HPDE6-E6E7 (cell line): ENCODE measurements at regions not wholly inside any gene's neighbourhood (a gene's known extent, or its start where the extent isn't known, plus 50 kb on each side); places are given as distances from the start of the nearest gene placed in this dataset.
"Not testable (repeated sequence)": the region's sequence is repeated elsewhere in the genome, so short reads cannot be mapped to it uniquely, and the experiment has no call there.

ENCODE experiments used
- DNase-seq: peaks from one replicate; pipeline ENCODE4 v3.0.0; 2011; ENCODE audit warnings: missing footprints; ENCODE audit errors: extremely low spot score

GRCh38 chr2:16037808-16038457, 97.6 kb downstream of the MYCN start:
- DNase-seq, result no peak

DNA sequence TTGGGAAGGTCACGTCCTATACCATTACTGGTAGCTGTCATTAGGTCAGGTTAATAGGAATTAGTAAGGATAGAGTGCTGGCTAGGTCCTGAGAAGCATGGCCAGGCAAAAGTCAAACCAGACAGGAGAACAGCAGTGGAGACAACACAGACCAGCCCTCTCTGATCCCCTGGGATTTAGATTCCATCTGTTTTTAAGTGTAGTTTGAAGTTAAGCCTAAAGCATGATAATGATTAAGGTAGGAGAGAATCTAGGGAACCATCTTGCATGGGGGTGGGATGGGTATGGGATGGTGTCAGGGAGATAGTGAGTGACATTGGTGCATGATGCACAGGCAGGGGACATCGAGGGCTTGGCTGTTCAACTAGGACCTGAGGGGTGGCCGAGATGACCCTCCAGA, 96.6 kb downstream of the MYCN start:
- no peak for DNase-seq

- DNase-seq, result no peak
Measured at GRCh38 chr2:16035747-16036745, 95.7 kb downstream of the MYCN start.

DNA sequence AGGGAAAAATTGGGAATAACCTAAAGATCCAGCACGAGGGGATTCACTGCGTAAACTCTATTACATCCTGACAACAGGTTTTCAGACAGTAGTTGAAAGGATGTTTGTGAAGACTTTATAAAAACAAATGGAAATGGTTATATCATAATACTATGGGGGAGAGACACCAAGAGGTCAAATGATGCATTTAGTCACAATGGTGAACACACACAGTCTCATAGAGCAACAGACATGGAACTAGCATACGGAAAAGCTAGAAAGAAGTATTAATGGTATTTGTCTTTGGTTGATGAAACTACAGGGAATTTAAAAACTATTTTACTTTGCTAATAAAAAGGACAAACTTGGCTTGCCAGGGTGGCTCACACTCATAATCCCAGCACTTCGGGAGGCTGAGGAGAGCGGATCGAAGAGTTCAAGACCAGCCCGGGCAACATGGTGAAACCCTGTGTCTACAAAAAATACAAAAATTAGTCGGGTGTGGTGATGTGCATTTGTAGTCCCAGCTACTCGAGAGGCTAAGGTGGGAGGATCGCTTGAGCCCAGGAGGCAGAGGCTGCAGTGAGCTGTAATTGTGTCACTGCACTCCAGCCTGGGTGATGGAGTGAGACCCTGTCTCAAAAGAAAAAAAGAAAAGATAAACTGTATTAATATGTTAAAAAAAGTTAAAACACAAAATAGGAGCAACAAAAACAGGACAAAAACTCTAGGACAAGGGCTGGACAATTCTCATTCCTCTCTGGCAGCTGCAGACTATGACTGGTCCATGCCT, 94.8 kb downstream of the MYCN start:
- no peak for DNase-seq

DNA sequence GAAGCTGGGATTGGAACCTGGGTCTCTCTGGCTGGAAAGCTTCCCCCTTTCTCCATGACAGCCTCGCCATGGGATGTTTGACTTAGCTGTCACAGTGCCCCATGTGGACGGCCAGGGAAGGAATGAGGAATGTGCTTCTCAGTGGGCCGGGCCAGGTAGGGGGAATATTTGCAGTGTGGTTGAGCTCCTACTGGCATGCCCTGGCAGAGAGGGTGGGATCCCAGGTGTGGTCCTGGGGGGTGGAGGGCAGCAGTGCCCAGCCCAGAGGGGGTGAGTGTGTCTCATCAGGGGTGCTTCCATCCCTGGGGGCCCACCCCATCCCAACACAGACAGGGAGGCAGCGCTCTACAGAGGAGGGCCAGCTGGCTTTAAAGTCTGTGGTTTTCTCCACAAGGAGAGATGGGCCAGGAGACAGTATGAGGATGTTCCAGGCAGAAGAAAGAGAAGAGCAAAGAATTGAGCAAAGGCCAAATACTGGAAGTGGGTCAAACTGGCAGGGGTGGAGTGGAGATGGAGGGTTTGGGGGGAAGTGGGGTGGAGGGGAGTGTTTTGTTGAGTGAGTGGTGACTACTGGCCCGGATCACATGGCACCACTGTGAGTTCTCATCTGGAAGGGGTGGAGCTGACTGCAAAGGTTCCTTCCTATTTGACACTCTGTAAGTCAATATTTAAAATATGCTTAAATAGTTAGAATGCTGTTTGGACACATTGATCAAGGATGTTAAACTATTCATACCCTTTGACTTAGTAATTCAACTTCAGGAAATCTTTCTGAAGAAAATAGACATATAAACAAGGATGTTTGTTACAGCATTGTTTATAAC, 94.0 kb downstream of the MYCN start:
- no peak for DNase-seq

DNA sequence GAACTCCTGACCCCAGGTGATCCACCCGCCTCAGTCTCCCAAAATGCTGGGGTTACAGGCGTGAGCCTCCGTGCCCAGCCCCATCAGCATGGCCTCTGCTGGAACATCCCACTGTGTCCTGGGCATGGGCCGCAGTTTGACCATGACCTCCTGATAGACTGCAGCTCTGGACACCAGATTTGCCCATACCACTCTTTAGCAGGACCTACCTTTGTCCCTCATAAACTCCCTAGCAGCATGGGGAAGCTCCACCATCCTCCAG, 92.6 kb downstream of the MYCN start:
- DNase-seq, result no peak

DNA sequence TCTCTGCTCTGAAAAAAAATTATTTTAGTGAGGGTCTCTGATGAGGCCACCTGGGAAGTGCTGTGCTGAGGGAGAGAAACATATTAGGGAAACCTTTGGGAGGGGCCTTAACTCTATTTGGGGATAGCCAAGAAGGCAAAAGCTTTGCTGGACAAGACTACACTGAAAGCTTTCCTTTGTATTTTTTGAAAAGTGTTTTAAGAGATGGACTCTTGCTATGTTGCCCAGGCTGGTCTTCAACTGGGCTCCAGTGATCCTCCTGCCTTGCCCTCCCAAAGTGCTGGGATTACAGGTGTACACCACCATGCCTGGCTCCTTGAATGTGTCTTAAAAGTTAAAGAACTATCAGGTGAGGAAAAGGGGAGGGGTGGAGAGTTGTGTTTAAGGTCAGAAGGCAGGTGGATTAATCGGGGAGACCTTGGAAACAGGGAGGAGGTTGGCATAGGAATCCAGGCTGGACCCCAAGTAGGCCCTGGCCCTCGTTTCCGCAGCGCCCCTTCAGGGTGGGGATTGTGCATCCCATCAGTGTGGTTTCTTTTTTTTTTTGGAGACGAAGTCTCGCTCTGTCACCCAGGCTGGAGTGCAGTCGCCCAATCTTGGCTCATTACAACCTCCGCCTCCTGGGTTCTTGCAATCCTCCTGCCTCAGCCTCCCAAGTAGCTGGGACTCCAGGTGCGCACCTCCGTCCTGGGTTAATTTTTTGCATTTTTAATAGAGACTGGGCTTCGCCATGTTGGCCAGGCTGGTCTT, 92.1 kb downstream of the MYCN start:
- DNase-seq, result no peak

DNA sequence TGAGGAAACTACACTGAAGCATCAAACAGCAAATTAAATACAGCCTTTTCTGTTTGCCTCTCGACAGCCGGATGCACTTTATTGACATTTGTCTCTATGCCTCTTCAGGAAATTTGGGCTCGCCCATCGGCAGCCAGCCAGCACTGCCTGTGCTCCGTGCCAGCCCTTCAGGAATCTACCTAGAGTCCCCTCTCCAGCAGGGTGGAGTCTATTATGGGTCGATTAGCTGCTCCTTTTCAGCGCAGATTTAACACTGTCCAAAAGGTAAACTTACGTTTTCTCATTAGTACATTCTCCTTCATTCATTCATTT, 91.5 kb downstream of the MYCN start:
- DNase-seq, result no peak

DNA sequence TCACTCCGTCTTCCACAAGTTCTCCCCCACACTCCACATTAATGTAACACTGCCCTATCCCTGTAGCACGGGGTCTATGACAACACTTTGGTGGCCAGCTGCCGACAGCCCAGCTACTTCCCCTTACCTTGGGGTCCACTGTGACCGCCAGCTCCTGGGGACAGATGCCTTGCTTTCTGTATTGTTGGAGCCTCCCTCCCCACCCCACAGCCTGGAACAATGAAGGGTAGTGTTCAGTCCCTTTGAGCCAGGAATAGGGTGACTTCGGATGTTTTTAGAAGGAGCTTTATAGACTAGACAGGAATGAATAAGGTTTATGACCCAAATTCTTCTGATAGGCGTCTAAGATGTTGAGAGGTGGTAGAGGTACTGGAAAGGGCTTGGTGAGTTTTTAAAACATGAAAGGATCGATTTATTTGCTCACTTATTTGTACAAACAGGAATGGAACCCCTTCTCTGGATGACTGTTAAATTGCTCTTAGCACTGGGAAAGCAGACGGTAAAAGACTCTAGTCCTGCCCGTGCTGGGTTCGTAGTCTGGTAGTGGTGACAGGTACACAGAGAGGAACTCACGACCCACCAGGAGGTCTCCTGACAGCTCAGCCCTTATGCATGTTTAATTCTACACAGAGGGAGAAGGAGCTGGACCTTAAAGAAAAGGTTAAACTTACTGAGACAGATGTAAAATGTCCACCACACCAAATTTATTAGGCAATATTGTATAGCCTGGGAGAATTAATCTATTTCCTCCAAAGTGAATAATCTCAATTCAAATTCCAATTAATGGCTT, 90.9 kb downstream of the MYCN start:
- DNase-seq, result no peak

DNA sequence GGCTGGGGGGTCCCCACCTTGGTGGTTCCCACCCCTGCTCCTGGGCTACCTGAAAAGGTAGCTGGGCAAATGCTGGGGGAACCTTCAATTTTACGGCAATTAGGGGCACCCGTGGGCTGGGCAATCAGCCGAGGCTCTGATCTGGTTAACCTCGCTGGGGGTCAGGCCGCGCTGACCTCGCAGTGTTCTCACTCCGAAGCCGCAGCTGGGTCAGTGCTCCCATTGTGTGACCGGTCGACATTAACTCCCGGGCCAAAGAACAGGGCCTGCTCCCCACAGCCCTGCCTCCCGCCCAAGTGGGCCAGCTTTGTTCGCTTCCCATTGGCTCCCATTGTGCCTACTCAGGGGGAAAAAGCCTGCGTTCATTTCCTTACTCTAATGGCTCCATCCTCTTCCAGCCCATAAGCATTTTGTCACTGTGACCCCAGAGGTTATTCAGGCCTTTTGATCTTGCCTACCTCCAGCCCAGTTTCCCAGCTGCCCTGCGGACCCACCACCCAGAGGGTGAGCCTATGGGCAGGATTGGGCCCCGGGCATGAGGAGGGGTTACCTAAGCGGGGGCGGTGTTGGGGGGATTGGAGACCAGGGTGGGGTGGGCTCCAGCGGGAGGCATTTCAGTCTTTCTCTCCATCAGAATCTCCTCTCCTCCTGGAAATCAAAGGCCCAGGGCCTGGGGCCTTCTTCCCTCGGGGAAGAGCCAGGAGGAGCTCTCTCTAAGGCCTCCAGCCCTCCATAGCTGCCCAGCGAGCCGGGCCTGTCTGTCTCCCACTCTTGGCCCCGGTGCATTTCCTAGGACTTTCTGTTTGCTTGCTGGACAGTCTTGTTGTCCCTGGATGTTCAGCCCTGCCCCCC, 90.1 kb downstream of the MYCN start:
- no peak for DNase-seq

GRCh38 chr2:16028644-16029043, 88.3 kb downstream of the MYCN start:
- DNase-seq, result no peak

GRCh38 chr2:16026816-16027501, 86.6 kb downstream of the MYCN start:
- no peak for DNase-seq

DNA sequence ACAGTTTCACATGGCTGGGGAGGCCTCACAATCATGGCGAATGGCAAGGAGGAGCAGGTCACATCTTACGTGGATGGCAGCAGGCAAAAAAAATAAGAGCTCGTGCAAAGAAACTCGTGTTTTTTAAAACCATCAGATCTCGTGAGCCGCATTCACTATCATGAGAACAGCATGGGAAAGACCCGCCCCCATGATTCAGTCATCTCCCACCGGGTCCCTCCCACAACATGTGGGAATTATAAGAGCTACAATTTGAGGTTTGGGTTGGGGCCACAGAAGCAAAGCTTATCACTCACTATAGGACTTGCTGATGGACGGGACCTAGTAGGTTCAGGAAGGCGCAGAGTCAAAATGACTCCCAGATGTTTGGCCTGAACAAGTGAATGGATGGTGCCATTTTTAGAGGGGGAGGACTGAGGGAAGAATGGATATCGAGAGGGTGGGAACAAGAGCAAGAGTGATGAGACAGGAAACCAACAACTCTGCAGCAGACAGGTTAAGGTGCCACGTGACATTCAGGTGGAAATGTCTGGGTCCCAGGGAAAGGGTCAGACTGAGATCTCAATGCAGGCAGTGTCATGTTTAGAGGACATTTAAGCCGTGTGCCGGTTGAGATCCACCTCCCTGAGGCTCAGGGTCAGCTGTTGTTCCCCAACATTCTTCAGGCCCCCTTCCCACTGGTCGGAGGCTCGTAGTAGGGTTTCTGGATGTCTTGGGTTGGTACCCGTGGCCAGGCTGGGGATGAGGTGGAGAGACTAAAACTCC, 85.7 kb downstream of the MYCN start:
- DNase-seq, result no peak

DNA sequence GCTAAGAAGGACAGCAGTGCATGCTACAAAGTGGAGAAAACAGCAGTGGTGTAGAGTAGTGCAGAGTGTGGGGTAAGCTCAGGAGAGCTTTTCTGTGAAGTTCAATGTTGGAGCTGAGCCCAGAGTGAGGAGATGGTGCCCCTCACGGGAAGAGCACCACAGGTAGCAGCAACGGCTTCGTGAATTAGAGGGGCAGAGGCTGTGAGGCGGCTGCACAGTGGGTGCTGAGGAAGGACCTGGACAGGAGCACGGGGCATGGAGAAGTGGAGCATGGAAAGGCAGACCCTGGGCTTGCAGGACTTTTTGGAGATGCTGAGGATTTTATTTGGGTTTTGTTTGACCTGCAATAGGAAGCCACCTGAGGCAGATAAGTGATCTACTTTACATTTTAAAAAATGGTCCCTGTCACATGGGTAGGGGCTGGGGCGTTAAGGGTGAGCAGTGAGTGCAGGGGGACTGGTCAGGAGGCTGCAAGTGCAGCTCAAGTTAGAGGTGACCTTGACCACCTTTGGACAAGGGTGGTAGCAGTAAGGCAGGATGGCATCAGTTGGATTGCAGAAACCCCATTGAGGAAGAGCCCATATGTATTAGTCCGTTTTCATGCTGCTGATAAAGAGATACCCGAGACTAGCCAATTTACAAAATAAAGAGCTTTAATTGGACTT, 85.0 kb downstream of the MYCN start:
- DNase-seq, result no peak

DNA sequence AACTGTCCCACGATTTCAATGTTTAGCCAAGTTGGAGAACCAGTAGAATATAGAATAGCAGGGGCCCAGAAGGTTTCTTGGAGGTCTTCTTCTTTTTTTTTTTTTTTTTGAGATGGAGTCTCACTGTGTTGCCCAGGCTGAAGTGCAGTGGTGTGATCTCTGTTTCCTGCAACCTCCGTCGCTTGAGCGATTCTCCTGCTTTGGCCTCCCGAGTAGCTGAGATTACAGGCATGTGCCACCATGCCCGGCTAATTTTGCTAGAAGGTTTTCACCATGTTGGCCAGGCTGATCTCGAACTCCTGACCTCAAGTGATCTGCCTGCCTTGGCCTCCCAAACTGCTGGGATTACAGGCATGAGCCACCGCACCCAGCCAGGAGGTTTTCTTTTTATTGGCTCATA, 84.3 kb downstream of the MYCN start:
- DNase-seq, result not testable (repeated sequence)

DNA sequence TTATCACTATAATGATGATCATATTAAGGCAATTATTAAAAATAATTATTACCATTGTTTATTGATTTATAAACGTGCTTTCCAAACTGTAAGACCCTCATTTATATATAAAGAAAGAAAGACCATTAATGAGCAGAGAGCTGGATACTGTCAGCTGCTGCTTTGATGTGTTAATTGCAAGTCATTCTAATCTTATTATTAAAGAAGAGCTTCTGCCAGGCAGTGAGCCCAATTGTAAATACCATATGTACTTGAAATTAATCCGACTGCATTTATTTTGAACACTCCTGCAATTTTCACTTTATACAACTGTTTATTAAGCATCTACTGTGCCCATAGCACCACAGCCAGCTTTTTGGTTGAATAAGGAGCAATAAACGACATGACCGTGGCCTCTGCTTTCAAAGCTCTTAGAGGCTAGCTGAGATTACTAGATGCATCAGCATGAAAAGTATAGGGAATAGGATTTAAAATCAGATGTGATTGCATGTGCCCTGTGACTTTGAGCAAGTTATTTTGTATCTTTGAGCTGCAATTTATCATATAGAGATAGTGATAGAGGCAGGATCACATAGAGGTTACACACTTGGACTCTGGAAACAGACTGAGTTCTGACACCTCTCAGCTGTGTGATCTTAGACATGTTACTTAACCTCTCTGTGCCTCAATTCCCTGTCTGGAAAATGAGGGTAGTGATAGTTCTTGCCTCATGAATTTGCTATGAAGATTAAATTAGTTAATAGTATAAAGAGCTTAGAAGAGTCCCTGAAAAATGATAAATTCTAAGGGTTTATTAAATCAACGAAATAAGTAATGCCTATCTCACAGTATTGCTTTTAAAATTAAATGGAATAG, 83.4 kb downstream of the MYCN start:
- no peak for DNase-seq
